Osteoblast (primary cell): ENCODE measurements at regions not wholly inside any gene's neighbourhood (a gene's known extent, or its start where the extent isn't known, plus 50 kb on each side); places are given as distances from the start of the nearest gene placed in this dataset. TPM values are rescaled to one million over a fixed set of nuclear protein-coding genes. Genes with fewer than 3 reads are reported as not detected.

Experiments used
- DNase-seq: peaks from one replicate; pipeline ENCODE4 v3.0.0; 2011; ENCODE audit warnings: low spot score, mixed read lengths; ENCODE audit not compliant: insufficient read length; ENCODE audit errors: missing footprints
- H2AFZ ChIP-seq: 2 replicates; pipeline ENCODE4 v1.6.0; 2011; ENCODE audit warnings: mild to moderate bottlenecking, low read length
- H3K27ac ChIP-seq: 2 replicates; pipeline ENCODE4 v1.5.1; 2011; ENCODE audit warnings: mild to moderate bottlenecking, low read depth, low read length, moderate library complexity
- H3K27me3 ChIP-seq: 2 replicates; pipeline ENCODE4 v1.6.0; 2012; ENCODE audit warnings: mild to moderate bottlenecking, control low read depth, inconsistent platforms, low read length, moderate library complexity; ENCODE audit not compliant: insufficient read depth
- H3K36me3 ChIP-seq: 2 replicates; pipeline ENCODE4 v1.5.1; 2011; ENCODE audit warnings: mild to moderate bottlenecking, low read length, control low read depth, moderate library complexity; ENCODE audit not compliant: insufficient read depth
- H3K4me1 ChIP-seq: 2 replicates; pipeline ENCODE4 v1.5.1; 2011; ENCODE audit warnings: mild to moderate bottlenecking, low read length, control low read depth, moderate library complexity; ENCODE audit not compliant: insufficient read depth
- H3K4me2 ChIP-seq: 2 replicates; pipeline ENCODE4 v1.6.0; 2011; ENCODE audit warnings: mild to moderate bottlenecking, low read length; ENCODE audit not compliant: insufficient read depth
- H3K4me3 ChIP-seq: fragments of 200-600 bp; sonication (generic); 3 replicates; pipeline ENCODE4 v1.5.1; 2012; ENCODE audit warnings: mild to moderate bottlenecking, low read length, inconsistent platforms; ENCODE audit not compliant: insufficient read depth
- H3K79me2 ChIP-seq: 2 replicates; pipeline ENCODE4 v1.6.0; 2012; ENCODE audit warnings: mild to moderate bottlenecking, low read length, control low read depth, inconsistent platforms; ENCODE audit not compliant: insufficient read depth
- H3K9me3 ChIP-seq: 2 replicates; pipeline ENCODE4 v1.5.1; 2011; ENCODE audit warnings: low read depth, low read length, control low read depth
- H4K20me1 ChIP-seq: 2 replicates; pipeline ENCODE4 v1.6.0; 2012; ENCODE audit warnings: mild to moderate bottlenecking, low read length, control low read depth; ENCODE audit not compliant: insufficient read depth
- CTCF ChIP-seq: IDR thresholded peaks from 2 replicates; pipeline ENCODE4 v1.5.1; 2011; ENCODE audit warnings: mild to moderate bottlenecking, low read depth, low read length, moderate library complexity; ENCODE audit errors: extremely low read depth
- small RNA-seq: library from RNA; depleted of rRNA; stranded (forward); fragments of <200 nt; gene quantifications from one replicate; pipeline ENCODE3, GENCODE V24; 2012

GRCh38 chr1:37424523-37424922 lies 49.9 kb upstream of the ZC3H12A start:
- TF ChIP-seq CTCF = no peak

More at GRCh38 chr1:37424523-37424922, 49.9 kb upstream of the ZC3H12A start:
- Histone ChIP-seq H3K27ac (no peak overlapping the region), H3K27me3 (no peaks in the 10 kb centered on the region), H3K79me2 (no peaks in the 10 kb centered on the region), H3K4me3 (no peak overlapping the region), H3K36me3 (no peaks in the 10 kb centered on the region), H4K20me1 (no peaks in the 10 kb centered on the region), H3K9me3 (no peaks in the 10 kb centered on the region), H3K4me2 (no peak overlapping the region), H2AFZ (no peak overlapping the region), H3K4me1 (no peaks in the 10 kb centered on the region)
- DNase-seq = no peak

Small RNA genes lying in the stretch of these regions (small RNA-seq; reads per million reads assigned to genes)
- not detected for gene MIR4255
- not detected for gene RNA5SP43
- gene RNU6-636P = not detected
- not detected for gene RPS29P6
